Activated T-cell treated with anti-CD3 and anti-CD28 coated beads, Interleukin-2, amount 50 U/mL, for 48 hours (primary cell): ENCODE measurements at regions not wholly inside any gene's neighbourhood (a gene's known extent, or its start where the extent isn't known, plus 50 kb on each side); places are given as distances from the start of the nearest gene placed in this dataset.

Experiments used
- DNase-seq, 2 experiments: peaks; one replicate each; pipeline ENCODE4 v3.0.0-alpha.2; 2020

DNA sequence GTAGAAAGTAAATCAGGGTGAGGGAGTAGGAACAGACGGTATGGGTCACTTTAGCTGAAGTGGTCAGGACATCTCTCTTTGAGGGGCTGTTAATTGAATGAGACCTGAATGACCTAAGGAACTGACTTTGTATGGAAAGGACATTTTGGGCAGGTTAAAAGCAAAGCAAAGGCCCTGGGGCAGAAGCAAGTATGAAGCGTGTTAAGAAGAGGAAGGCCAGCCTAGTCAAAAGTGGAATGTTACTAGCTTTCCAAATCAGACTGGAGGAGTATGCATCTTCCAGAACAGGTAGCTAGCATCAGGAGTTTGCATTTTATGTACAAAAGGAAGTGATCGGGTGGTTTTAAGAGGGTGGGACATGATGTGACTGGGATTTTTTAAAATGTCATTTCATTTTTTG lies 70.9 kb upstream of the PCGF5 start:
- no peak for DNase-seq

DNA sequence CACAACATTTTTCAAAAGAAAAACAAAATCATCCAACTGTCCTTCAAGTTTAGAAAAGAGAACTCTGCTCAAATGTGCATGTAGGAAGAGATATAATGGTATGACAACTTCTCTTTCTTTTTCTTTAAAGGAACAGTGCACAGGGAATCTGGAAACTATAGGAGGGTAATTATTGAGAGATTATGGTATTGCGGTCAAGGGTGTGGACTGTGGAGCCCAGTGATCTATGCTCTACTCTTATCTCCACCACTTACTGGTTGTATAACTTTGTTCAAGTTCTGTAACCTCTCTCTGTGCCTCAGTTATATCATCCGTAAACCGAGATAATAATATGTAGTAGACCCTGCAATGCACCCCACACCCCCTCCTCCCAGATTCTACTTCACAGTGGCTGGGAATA lies 69.8 kb upstream of the PCGF5 start:
- no peak for DNase-seq

DNA sequence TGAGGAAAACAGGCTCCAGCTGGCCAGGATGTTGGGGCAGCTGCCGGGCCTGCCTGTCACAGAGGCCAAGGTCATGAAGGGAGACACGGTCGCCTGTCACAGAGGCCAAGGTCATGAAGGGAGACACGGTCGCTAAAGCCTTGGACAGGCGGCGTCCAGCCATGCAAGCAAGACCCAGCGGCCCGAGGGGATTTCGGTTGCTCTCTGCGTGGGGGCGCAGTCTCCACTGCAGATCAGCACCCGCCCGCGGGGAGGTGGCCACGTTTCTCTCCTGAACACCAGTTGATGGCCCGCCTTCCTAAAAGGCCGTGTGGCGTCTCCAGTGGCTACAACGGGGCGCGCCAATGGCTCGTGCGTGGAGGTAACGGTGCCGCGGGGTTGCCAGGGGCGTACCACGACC lies 67.0 kb upstream of the PCGF5 start:
- no peak for DNase-seq

DNA sequence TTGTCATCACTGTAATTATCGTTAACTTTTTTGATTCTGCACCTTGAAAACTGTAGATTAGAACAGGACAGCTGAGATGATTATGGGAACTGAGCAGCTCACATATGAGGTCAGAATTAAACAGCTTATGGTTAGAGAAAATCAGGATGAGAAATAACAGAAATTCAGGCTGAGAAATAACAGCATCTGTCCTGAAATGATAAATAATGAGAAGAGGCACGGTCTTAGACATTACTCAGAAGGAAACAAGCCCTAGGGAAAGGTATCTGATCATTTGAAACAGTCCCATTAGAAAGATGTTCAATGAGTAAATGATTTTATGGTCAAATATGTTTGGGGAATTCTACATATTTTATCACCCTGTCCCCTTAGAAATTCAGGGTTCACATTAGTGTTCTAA lies 65.6 kb upstream of the PCGF5 start:
- no peak for DNase-seq

GRCh38 chr10:91156196-91156595 lies 64.3 kb upstream of the PCGF5 start:
- DNase-seq = no peak

GRCh38 chr10:91159254-91159783 lies 61.1 kb upstream of the PCGF5 start:
- DNase-seq = no peak

GRCh38 chr10:91162050-91162494 lies 58.4 kb upstream of the PCGF5 start:
- DNase-seq = no peak

DNA sequence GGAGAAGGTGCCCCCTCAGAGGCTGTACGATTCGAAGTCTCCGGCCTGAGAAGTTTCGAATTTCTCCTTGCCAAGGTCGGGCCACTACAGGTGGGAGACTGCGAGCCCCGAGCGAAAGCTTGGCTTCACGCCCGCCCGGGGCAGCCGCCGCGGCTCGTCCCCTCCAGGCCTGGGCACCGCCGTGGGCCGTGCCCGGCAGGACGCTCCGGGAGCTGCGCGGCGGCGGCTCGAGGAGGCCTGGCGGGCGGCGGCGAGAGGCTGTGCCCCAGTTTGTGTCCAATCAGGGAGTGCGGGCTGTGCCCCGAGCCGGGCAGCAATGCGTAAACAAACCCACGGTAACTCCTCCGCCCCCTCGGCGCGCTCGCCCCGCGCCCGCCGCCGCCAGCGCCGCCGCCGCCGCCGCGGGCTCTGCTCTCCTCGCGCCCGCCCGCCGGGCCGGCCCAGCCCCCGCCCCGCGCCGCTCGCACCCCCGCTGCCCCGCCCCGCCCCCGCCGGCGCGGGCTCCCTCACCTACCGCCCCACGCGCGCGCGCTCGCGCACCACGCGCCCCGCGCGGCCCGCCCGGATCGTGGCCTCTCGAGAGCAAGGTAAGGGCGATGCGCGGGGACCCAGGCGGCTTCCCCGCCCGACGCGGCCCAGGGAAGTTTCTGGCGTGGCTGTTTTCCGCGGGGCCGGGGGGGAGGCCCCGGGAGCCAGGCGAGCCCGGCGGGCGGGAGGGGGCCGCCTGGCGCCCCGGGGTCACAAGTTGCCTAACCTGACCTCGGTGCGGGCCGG lies 57.8 kb upstream of the PCGF5 start:
- DNase-seq = peak; percentile 70 to 75

- peak; percentile 81 to 82 for DNase-seq
Observed at GRCh38 chr10:91163269-91163868, 57.1 kb upstream of the PCGF5 start.

DNA sequence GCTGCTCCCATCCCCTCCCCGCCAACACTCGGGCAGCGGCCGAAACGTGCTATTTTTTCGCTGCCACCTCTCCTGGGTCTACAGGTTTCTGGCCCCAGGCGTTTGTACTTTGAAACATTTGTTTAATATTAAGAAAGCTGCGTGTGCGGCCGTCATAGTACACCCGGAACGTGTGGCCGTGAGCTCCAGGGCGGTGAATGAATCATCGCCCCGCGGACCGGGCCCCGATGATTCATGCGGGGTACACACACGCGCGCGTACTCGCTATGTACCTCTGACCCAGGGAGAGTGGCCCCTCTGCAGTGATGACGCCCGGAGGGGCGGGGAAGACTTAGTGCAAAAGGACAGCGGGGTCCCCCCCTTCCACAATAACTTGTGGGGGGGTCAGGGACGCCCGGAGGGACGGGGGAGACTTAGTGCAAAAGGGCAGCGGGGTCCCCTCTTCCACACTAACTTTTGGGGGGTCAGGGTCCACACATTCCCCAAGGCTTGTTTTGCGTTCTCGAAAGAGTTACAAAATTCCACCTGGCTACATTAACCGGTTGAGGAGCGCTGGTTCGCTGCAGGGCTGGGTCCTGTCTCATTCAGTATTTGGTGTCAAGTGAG lies 56.5 kb upstream of the PCGF5 start:
- peak; percentile 74 to 83 for DNase-seq

GRCh38 chr10:91164520-91165065 lies 55.9 kb upstream of the PCGF5 start:
- DNase-seq = no peak

DNA sequence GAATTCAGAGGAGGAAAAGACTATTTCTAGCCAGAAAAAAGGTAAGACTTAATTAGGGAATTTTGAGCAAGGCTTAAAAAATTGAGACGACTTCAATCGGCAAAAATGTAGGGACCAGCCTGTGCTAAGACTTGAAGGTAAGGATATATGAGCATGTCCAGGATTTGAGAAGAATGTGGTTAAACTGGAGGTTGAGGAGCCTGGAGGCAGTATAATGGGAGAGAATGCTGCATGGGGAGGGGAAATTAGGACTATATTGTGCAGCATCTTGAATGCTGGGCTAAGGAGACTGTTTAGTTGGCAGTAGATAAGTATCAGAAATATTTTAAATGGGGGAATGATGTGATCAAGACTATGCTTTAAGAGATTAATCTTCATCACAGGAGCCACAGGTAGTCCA lies 53.1 kb upstream of the PCGF5 start:
- no peak for DNase-seq

- DNase-seq = no peak
Observed at GRCh38 chr10:91170418-91170817, 50.0 kb upstream of the PCGF5 start.
